Ramos (cell line): ENCODE measurements at regions not wholly inside any gene's neighbourhood (a gene's known extent, or its start where the extent isn't known, plus 50 kb on each side); places are given as distances from the start of the nearest gene placed in this dataset.
"Not testable (repeated sequence)": the region's sequence is repeated elsewhere in the genome, so short reads cannot be mapped to it uniquely, and the experiment has no call there.

Experiments
- in situ Hi-C: fragments of 300-500 bp; cut with MboI; formaldehyde crosslinking; loops from one replicate; pipeline ENCODE4 v1.14.3; 2022; ENCODE audit warnings: low sequenced_read_pairs; ENCODE audit not compliant: unreplicated experiment

GRCh38 chr4:14002331-14002730 lies 374.8 kb upstream of the BOD1L1 start:
- in situ Hi-C loops, result not testable (repeated sequence)

GRCh38 chr4:14008494-14008893 lies 381.0 kb upstream of the BOD1L1 start:
- in situ Hi-C loops, result no loop called here

DNA sequence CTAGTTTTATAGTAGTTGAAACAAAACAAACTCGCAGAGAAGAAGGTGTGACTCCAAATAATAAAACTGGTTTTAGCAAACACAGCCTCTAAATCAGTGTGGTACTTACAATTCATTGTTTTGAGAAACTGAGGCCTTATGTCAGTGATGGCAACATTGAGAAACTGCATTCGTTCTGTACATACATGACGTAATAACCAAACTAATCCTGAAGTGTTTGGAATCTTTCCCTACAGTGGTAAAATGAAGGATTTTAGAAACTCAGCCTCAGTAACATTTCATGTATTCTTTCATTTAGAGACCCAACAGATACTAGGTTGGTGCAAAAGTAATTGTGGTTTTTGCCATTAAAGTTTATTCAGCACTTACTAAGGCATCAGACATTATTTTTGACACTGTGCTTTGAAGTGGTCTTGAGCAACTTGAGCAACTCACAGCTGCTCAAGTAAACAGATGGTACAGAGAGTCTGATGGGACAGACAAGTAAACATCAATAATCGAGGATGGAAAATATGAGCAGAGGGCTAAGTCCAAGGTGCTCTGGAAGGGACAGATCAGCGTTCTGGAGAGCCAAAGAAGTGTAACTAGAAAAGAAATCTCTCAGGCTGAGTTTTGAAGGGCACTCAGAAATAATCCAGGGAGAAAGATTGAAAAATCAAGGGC lies 390.8 kb upstream of the BOD1L1 start:
- in situ Hi-C loops, result no loop called here

DNA sequence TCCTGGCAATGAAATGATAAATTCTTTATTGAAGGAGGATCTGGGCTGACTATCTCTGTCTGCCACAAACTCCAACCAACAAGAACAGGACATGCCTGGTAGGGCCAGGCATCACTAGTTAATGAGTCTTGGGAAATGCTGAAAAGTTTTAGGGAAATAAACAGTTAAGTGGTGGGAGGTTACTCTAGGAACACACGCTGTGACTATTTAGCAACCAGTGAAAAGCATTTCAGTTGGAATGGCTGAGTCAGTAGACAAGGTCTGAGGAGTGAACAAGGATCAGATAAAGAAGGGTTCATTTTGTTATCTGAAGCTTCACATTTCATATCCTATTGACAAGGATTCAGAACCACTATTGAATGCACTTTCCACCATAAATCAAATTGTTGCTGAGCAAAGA lies 394.9 kb upstream of the BOD1L1 start:
- in situ Hi-C loops, result no loop called here

- in situ Hi-C loops, result no loop called here
Measured at GRCh38 chr4:14023036-14023435, 395.5 kb upstream of the BOD1L1 start.

GRCh38 chr4:14023896-14024295 lies 396.4 kb upstream of the BOD1L1 start:
- in situ Hi-C loops, result no loop called here

DNA sequence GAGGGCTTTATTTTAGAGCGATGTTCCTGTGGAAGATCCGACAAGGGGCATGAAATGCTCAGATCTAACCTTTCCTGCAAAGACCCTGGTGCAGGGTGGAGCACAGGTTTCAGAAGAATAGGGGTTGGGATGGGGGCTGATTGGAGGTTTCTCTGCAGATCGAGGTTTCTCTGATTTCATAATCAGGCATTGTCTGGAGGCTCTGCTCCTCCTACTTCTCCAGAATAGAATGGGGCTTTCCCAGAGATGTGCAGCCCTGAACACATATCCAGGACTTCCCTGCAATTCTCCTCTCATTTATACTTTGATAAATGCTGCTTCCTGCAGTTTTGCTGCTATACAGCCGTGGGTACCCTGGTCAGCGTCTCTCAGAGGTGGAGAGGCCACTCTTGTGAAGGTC lies 397.6 kb upstream of the BOD1L1 start:
- in situ Hi-C loops, result no loop called here

DNA sequence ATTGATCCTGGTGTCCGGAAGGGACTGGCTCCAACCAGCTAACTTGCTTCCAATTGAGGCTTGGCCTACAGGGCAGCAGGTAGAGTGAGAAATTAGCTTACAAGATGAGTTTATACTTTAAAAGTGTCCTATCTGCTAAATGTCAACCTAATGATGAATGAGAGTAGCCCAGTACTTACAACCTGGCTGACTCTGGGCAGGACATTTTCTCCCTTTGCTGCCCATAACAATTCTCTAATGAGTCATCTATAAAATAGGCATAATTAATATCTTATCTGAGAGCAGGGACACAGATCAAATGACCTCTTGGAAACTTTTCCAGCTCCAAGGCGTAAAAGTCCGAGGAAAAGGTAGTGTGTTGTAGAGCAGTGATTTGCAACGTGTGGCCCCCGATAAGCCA lies 398.4 kb upstream of the BOD1L1 start:
- in situ Hi-C loops, result no loop called here

DNA sequence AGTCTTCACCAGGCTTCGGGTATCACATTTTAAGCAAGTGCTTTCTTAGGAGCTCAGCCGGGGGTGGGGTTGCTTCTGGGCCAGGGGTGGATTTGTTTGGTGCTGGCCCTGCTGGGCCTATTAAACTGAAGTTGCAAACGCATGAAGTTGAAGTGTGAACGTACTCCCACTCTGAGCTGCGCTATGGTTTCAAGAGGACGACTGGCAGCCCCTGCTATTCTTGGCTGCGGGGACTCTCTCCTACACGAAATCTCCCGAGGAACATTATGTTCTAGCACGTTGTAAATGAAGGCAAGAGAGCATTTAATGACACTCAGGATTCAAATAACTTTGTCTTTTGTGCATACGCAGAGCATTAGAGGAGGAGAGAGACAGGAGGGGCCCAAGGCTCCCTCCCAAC lies 401.3 kb upstream of the BOD1L1 start:
- in situ Hi-C loops, result no loop called here

GRCh38 chr4:14035076-14035475 lies 407.6 kb upstream of the BOD1L1 start:
- in situ Hi-C loops, result no loop called here

DNA sequence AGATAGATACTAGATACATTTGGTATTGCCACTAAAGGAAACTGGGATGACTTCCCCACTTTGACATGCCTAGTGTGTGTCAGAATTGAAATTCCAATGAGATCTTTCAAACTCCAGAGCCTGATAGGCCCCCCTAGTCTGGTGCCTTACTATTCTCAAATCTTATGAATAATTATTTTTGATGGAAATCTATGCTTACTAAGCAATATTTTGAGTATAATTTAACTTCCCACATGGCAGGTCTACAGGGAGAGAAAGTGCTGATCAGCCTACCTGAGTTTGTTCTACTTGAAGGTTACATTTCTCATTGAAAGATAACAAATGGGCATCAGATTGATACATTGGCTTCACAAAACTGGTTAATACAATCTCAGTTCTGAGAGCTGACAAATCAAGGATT lies 415.7 kb upstream of the BOD1L1 start:
- in situ Hi-C loops, result no loop called here

GRCh38 chr4:14046642-14047041 lies 419.1 kb upstream of the BOD1L1 start:
- in situ Hi-C loops, result no loop called here

GRCh38 chr4:14047840-14048239 lies 420.3 kb upstream of the BOD1L1 start:
- in situ Hi-C loops, result no loop called here

DNA sequence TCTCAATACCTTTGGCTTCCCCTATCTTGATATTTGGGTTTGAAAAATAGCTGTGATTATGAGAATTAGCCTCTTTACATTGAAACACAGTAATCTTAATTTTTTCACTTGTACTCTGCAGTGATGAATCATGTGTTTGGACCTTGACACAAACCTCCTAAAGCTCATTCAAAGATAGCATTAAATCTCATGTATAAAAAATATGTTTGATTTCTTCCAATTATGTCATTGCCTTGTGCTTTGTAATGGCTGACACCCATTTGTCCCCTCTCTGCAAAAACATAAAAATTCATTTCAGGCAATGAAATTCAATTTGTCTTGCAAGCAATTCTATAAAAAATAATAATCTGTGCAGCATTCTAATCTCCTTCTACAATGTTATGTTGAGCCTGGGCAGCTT lies 422.4 kb upstream of the BOD1L1 start:
- in situ Hi-C loops, result no loop called here

DNA sequence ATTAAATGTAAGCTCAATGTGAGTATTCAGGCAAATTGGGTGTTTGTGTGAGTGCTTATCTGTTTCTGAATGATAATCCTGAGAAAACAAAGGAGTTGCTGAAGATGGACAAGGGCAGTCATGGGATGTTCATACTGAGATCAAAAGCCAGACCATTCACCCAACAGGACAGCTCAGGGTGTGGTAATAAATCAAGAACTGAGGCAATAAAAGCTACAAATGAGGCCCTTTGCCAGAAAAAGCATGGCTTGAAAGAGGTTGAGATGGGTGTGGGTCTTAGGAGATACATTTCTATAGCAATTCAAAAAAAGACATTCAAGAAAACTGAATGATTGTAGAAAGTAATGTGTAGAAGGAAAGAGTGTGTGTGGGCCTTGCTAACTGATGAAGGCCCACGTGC lies 425.8 kb upstream of the BOD1L1 start:
- in situ Hi-C loops, result no loop called here

DNA sequence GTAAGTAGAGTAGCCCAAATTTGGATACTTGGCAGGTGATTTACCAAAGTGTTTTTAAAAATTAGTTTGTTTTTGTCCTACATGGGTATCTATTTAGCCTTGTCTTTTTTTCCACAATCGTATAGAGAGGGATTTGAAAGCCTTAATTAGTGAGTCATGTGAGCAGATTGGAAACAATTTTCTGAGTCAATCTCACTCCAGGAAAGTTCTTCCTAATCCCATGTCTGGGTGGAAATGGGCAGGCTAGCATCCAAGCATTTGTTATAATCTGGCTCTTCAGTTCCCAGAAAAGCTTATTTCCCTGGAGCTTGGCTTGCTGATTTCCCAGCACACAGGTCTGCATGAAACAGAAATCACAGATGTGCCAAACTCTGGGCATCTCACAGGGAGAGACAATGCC lies 426.9 kb upstream of the BOD1L1 start:
- in situ Hi-C loops, result no loop called here

GRCh38 chr4:14059006-14059405 lies 431.5 kb upstream of the BOD1L1 start:
- in situ Hi-C loops, result no loop called here

DNA sequence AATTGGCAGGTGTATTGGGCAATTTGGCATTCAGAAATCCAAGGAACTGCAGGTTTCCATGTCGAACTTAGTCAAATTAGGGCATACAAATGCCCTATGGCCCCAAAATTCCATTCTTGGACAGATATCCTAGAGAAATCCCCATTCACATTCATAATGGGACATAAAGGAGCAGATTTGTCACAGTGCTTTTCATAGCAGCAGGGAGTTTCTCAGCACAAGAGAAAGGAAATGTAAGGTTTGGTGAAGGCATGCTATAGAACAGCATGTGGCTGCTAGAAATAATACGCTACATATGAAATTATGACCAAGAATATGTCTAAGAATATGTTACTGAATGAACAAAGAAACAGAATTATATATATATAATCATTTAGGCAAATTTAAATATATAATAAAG lies 437.5 kb upstream of the BOD1L1 start:
- in situ Hi-C loops, result no loop called here

GRCh38 chr4:14065406-14065805 lies 437.9 kb upstream of the BOD1L1 start:
- in situ Hi-C loops, result no loop called here

GRCh38 chr4:14066979-14067378 lies 439.5 kb upstream of the BOD1L1 start:
- in situ Hi-C loops, result no loop called here

- in situ Hi-C loops, result no loop called here
Measured at GRCh38 chr4:14069886-14070285, 442.4 kb upstream of the BOD1L1 start.

DNA sequence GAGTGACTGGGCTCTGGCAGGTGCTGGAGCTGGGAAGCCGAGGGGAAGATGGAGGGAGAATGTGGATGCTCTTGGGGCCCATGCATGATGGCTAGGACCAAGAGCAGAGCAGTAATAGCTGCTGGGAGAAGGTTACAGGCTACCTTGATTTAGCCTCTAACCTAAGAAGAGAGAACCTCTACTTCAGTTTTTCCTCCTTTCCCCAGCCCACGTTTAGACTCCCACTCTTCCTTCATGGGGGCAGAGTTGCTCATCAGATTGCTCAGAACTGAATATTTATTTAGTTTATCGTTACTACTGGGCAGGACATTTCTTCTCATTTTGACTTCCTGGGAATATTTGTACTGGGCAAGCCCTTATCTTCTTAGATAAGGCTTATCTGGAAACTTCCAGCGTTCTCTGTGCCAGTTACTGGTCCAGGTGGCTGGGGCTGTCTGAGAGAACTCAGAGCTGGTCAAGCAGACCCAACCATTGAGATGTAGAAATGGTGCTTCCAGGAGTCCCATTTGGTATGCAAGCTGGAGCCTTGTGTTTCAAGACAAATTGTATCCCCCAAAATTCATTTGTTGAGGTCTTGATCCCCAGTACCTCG lies 442.9 kb upstream of the BOD1L1 start:
- in situ Hi-C loops, result no loop called here
